Hypothalamus (tissue), 51 donors: ENCODE measurements at regions not wholly inside any gene's neighbourhood (a gene's known extent, or its start where the extent isn't known, plus 50 kb on each side); places are given as distances from the start of the nearest gene placed in this dataset.
A peak's percentile ranks its signal among the peaks of the same experiment; 100 is the strongest.

Experiments
- DNase-seq, 51 donors: peaks; one replicate each; lab custom pipeline; 2025; lab: John Stamatoyannopoulos, UW

- DNase-seq: no peak
These were observed 80.8 kb upstream of the DRD2 start for GRCh38 chr11:113556036-113556435.

- no peak for DNase-seq
These were observed 79.9 kb upstream of the DRD2 start for GRCh38 chr11:113555071-113555619.

GRCh38 chr11:113554526-113554925, 79.3 kb upstream of the DRD2 start:
- no peak for DNase-seq

- DNase-seq: no peak
These were observed 78.7 kb upstream of the DRD2 start for GRCh38 chr11:113553915-113554314.

GRCh38 chr11:113553235-113553634, 78.0 kb upstream of the DRD2 start:
- DNase-seq: no peak

- no peak for DNase-seq
These were observed 77.1 kb upstream of the DRD2 start for GRCh38 chr11:113552271-113552670.

- no peak for DNase-seq
These were observed 76.4 kb upstream of the DRD2 start for GRCh38 chr11:113551645-113552044.

GRCh38 chr11:113549611-113550578, 74.7 kb upstream of the DRD2 start:
- no peak for DNase-seq

- DNase-seq: no peak
These were observed 73.9 kb upstream of the DRD2 start for GRCh38 chr11:113549061-113549460.

GRCh38 chr11:113547739-113548138, 72.5 kb upstream of the DRD2 start:
- DNase-seq: no peak

GRCh38 chr11:113546757-113547507, 71.7 kb upstream of the DRD2 start:
- no peak for DNase-seq

GRCh38 chr11:113542420-113542819, 67.2 kb upstream of the DRD2 start:
- no peak for DNase-seq

- no peak for DNase-seq
These were observed 65.5 kb upstream of the DRD2 start for GRCh38 chr11:113540416-113541330.

- DNase-seq: no peak
These were observed 63.5 kb upstream of the DRD2 start for GRCh38 chr11:113538451-113539412.

GRCh38 chr11:113534625-113535024, 59.4 kb upstream of the DRD2 start:
- DNase-seq: no peak

GRCh38 chr11:113533425-113533698, 58.2 kb upstream of the DRD2 start:
- no peak for DNase-seq

- peak in 49 of 51 donors; percentile 3 to 85 (median 48) for DNase-seq
These were observed 57.7 kb upstream of the DRD2 start for GRCh38 chr11:113532697-113533424.

GRCh38 chr11:113531575-113532451, 56.6 kb upstream of the DRD2 start:
- no peak for DNase-seq
